K562 (cell line): ENCODE measurements at regions not wholly inside any gene's neighbourhood (a gene's known extent, or its start where the extent isn't known, plus 50 kb on each side); places are given as distances from the start of the nearest gene placed in this dataset.

Experiments used
- ARID4B ChIP-seq: sonication (generic); formaldehyde crosslinking; IDR thresholded peaks from 2 replicates; pipeline ENCODE4 v1.8.0; 2022; ENCODE audit warnings: mild to moderate bottlenecking, missing genetic modification reagents
- CREB1 ChIP-seq, 2 experiments: sonication (generic) in 1 of 2; formaldehyde crosslinking in 1 of 2; IDR thresholded peaks; 2 replicates each; pipeline versions ENCODE4 v1.6.1 to v1.8.0; 2012 to 2022; ENCODE audit warnings: inconsistent platforms in 1 of 2, mild to moderate bottlenecking in 1 of 2, missing genetic modification reagents in 1 of 2, moderate library complexity in 1 of 2
- ETS1 ChIP-seq: conservative IDR thresholded peaks from 2 replicates; pipeline ENCODE4 v1.6.1; 2011; ENCODE audit warnings: low read depth, mild to moderate bottlenecking, low read length; ENCODE audit not compliant: control insufficient read depth
- JUND ChIP-seq, 2 experiments: IDR thresholded peaks; 2 replicates in 1 of 2; 3 replicates in 1 of 2; pipeline ENCODE4 v1.6.1; 2011; ENCODE audit warnings: borderline replicate concordance in 2 of 2, low read depth in 2 of 2, low read length in 2 of 2, improper control_type of control experiment in 1 of 2, missing biosample characterization in 1 of 2, missing genetic modification characterization in 1 of 2, missing genetic modification reagents in 1 of 2
- PRPF4 ChIP-seq: fragments of 200-400 bp; formaldehyde crosslinking; IDR thresholded peaks from one replicate; pipeline ENCODE4 v1.6.1; 2017; ENCODE audit warnings: low read length, low read depth, mild to moderate bottlenecking; ENCODE audit not compliant: insufficient read depth, poor library complexity, severe bottlenecking
- RBM17 ChIP-seq: fragments of 200-400 bp; formaldehyde crosslinking; IDR thresholded peaks from 2 replicates; pipeline ENCODE4 v1.6.1; 2017; ENCODE audit warnings: low read depth, mild to moderate bottlenecking, low read length, borderline replicate concordance
- SMARCE1 ChIP-seq: fragments of 450-650 bp; IDR thresholded peaks from 2 replicates; pipeline ENCODE4 v1.7.1; 2016; ENCODE audit warnings: mild to moderate bottlenecking
- WHSC1 ChIP-seq: IDR thresholded peaks from one replicate; pipeline ENCODE4 v1.6.1; 2012; ENCODE audit warnings: low read length, control low read depth, inconsistent platforms
- XRCC4 ChIP-seq: IDR thresholded peaks from one replicate; pipeline ENCODE4 v1.6.1; 2011; ENCODE audit not compliant: insufficient read depth, insufficient read length; ENCODE audit errors: extremely low read depth
- ZBTB2 ChIP-seq: fragments of 450-650 bp; IDR thresholded peaks from 2 replicates; pipeline ENCODE4 v1.6.1; 2016; ENCODE audit warnings: antibody characterized with exemption
- ZBTB26 ChIP-seq: fragments of 450-650 bp; formaldehyde crosslinking; IDR thresholded peaks from 2 replicates; pipeline ENCODE4 v1.4.0; 2022; ENCODE audit warnings: missing genetic modification characterization
- ZNF143 ChIP-seq: sonication (generic); formaldehyde crosslinking; IDR thresholded peaks from 2 replicates; pipeline ENCODE4 v1.9.0; 2022; ENCODE audit warnings: mild to moderate bottlenecking, missing genetic modification reagents
- TF ChIP-seq, protein P1 (sequence below): fragments of 200-800 bp; sonication (Bioruptor generic); IDR thresholded peaks from 2 replicates; pipeline ENCODE4 v1.6.1; 2017; ENCODE audit warnings: missing genetic modification characterization, missing compliant biosample characterization
- TF ChIP-seq, protein P2 (sequence below): fragments of 450-650 bp; formaldehyde crosslinking; conservative IDR thresholded peaks from 2 replicates; pipeline ENCODE4 v1.4.0; 2022; ENCODE audit warnings: mild to moderate bottlenecking, missing genetic modification characterization

- TF ChIP-seq ARID4B (CRISPR knock-in tag) (no peak), JUND (IDR thresholded peaks at IDR 0.05; ENCODE audit: borderline replicate concordance, low read depth, low read length) (peak; percentile 69; the same call in 1 of the 2 replicates), JUND (tag; IDR thresholded peaks at IDR 0.05; ENCODE audit: borderline replicate concordance, low read depth, low read length) (peak; percentile 44; the same call in 1 of the 3 replicates), CREB1 (IDR thresholded peaks at IDR 0.05) (peak; percentile 63), CREB1 (CRISPR knock-in tag; IDR thresholded peaks at IDR 0.05) (no peak), SMARCE1 (peak; percentile 95), PRPF4 (no peak), ZBTB2 (peak; percentile 68; the same call in 1 of the 2 replicates), XRCC4 (no peak), RBM17 (no peak), ETS1 (0 out of 2 replicates have a peak, but pooled peaks have one; percentile 33), WHSC1 (no peak), ZBTB26 (CRISPR knock-in tag) (no peak), ZNF143 (CRISPR knock-in tag) (no peak)
- TF ChIP-seq, protein P1, sequence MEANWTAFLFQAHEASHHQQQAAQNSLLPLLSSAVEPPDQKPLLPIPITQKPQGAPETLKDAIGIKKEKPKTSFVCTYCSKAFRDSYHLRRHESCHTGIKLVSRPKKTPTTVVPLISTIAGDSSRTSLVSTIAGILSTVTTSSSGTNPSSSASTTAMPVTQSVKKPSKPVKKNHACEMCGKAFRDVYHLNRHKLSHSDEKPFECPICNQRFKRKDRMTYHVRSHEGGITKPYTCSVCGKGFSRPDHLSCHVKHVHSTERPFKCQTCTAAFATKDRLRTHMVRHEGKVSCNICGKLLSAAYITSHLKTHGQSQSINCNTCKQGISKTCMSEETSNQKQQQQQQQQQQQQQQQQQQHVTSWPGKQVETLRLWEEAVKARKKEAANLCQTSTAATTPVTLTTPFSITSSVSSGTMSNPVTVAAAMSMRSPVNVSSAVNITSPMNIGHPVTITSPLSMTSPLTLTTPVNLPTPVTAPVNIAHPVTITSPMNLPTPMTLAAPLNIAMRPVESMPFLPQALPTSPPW (CRISPR knock-in tag), result peak; percentile 82
- TF ChIP-seq, protein P2, sequence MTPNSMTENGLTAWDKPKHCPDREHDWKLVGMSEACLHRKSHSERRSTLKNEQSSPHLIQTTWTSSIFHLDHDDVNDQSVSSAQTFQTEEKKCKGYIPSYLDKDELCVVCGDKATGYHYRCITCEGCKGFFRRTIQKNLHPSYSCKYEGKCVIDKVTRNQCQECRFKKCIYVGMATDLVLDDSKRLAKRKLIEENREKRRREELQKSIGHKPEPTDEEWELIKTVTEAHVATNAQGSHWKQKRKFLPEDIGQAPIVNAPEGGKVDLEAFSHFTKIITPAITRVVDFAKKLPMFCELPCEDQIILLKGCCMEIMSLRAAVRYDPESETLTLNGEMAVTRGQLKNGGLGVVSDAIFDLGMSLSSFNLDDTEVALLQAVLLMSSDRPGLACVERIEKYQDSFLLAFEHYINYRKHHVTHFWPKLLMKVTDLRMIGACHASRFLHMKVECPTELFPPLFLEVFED (CRISPR knock-in tag), result 0 out of 2 replicates have a peak, but pooled peaks have one; percentile 37
Measured at GRCh38 chr4:71857713-71858451, 74.0 kb upstream of the GC start (continued).
